ENCODE measurements at regions not wholly inside any gene's neighbourhood (a gene's known extent, or its start where the extent isn't known, plus 50 kb on each side); places are given as distances from the start of the nearest gene placed in this dataset.

- no peak for TF ChIP-seq POLR2A (IDR thresholded peaks at IDR 0.05)
- TF ChIP-seq CTCF (IDR thresholded peaks at IDR 0.05), result no peak
Observed at GRCh38 chr6:87848616-87849015, 146.6 kb upstream of the AKIRIN2 start.
